ENCODE measurements at regions not wholly inside any gene's neighbourhood (a gene's known extent, or its start where the extent isn't known, plus 50 kb on each side); places are given as distances from the start of the nearest gene placed in this dataset.

DNA sequence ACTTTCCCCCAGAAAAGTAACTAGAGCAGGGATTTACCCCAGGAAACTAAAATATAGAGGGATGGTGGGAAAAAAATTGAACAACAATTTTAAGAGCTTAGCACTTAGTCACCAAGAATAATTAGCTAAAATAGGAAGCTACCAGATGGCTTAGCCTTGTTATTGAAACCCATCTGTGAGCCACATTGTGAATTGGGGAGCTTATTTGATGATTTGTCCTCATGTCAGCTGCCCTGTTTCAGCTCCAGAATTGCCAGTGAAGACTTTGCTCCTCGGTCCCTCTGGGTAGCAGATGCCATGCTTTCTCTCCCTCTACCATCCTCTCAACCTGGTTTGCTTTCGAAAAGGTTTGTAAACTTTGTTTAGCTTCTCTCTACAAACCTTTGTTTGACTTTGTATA is 67.7 kb upstream of the PTHLH start:
- no peak for TF ChIP-seq EZH2 (IDR thresholded peaks at IDR 0.05; ENCODE audit: insufficient read depth, poor library complexity, severe bottlenecking)
- TF ChIP-seq EZH2phosphoT487 (IDR thresholded peaks at IDR 0.05; ENCODE audit: insufficient read depth, low read depth), result no peak

Data from GM23248 (cell line).